ENCODE measurements at regions not wholly inside any gene's neighbourhood (a gene's known extent, or its start where the extent isn't known, plus 50 kb on each side); places are given as distances from the start of the nearest gene placed in this dataset.
"Not testable (repeated sequence)": the region's sequence is repeated elsewhere in the genome, so short reads cannot be mapped to it uniquely, and the experiment has no call there.

- no peak for DNase-seq
Observed at GRCh38 chr9:86645303-86645702, 291.1 kb upstream of the TUT7 start.

GRCh38 chr9:86644675-86645034 is 290.4 kb upstream of the TUT7 start:
- DNase-seq, result no peak

- DNase-seq, result no peak
Observed at GRCh38 chr9:86643946-86644674, 289.9 kb upstream of the TUT7 start.

- DNase-seq, result no peak
Observed at GRCh38 chr9:86642721-86643120, 288.5 kb upstream of the TUT7 start.

GRCh38 chr9:86641970-86642369 is 287.8 kb upstream of the TUT7 start:
- DNase-seq, result no peak

- DNase-seq, result no peak
Observed at GRCh38 chr9:86639899-86640379, 285.7 kb upstream of the TUT7 start.

- no peak for DNase-seq
Observed at GRCh38 chr9:86639287-86639686, 285.1 kb upstream of the TUT7 start.

GRCh38 chr9:86638109-86638508 is 283.9 kb upstream of the TUT7 start:
- DNase-seq, result no peak

GRCh38 chr9:86637515-86637914 is 283.3 kb upstream of the TUT7 start:
- no peak for DNase-seq

GRCh38 chr9:86636519-86636918 is 282.3 kb upstream of the TUT7 start:
- no peak for DNase-seq

GRCh38 chr9:86636038-86636437 is 281.8 kb upstream of the TUT7 start:
- DNase-seq, result no peak

GRCh38 chr9:86634501-86634900 is 280.3 kb upstream of the TUT7 start:
- DNase-seq, result no peak

- DNase-seq, result no peak
Observed at GRCh38 chr9:86633945-86634344, 279.7 kb upstream of the TUT7 start.

- no peak for DNase-seq
Observed at GRCh38 chr9:86632537-86632936, 278.3 kb upstream of the TUT7 start.

- DNase-seq, result no peak
Observed at GRCh38 chr9:86629530-86629929, 275.3 kb upstream of the TUT7 start.

- no peak for DNase-seq
Observed at GRCh38 chr9:86626802-86627201, 272.6 kb upstream of the TUT7 start.

GRCh38 chr9:86624630-86625029 is 270.4 kb upstream of the TUT7 start:
- DNase-seq, result no peak

GRCh38 chr9:86614871-86615849 is 260.9 kb upstream of the TUT7 start:
- no peak for DNase-seq

- no peak for DNase-seq
Observed at GRCh38 chr9:86613943-86614342, 259.7 kb upstream of the TUT7 start.

- not testable (repeated sequence) for DNase-seq
Observed at GRCh38 chr9:86611534-86611933, 257.3 kb upstream of the TUT7 start.

GRCh38 chr9:86605303-86605702 is 251.1 kb upstream of the TUT7 start:
- DNase-seq, result no peak

GRCh38 chr9:86604741-86605140 is 250.5 kb upstream of the TUT7 start:
- DNase-seq, result no peak

- DNase-seq, result no peak
Observed at GRCh38 chr9:86602715-86603114, 248.5 kb upstream of the TUT7 start.

GRCh38 chr9:86601697-86602096 is 247.5 kb upstream of the TUT7 start:
- DNase-seq, result no peak

All from CD4-positive, alpha-beta T cell treated with Interleukin-1 beta for 1 hour (primary cell).